HG02973 (cell line): ENCODE measurements at regions not wholly inside any gene's neighbourhood (a gene's known extent, or its start where the extent isn't known, plus 50 kb on each side); places are given as distances from the start of the nearest gene placed in this dataset.

Source experiments
- ATAC-seq: cut with Tn5 transposase; IDR thresholded peaks from one replicate; pipeline ENCODE4 v1.9.1; 2021; ENCODE audit warnings: moderate library complexity; ENCODE audit not compliant: unreplicated experiment

DNA sequence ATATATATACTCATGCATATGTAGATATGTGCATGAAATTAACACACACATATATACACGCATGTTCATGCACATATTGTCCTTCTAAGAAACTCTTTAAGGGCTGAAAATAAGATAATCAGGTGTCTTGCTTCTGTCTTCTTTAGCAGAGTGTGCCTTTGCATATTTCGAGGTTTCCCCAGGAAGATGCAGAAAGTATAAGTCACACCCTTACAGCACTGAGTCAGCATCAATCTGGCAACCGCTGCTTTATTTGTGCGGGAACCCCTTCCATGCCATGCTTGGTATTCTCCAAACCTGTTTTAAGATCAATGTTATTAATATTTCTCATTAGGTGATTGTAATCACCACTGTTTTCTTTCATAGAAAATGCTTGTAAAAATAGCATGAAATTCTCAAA lies 557.9 kb downstream of the CAAP1 start:
- ATAC-seq = no peak

DNA sequence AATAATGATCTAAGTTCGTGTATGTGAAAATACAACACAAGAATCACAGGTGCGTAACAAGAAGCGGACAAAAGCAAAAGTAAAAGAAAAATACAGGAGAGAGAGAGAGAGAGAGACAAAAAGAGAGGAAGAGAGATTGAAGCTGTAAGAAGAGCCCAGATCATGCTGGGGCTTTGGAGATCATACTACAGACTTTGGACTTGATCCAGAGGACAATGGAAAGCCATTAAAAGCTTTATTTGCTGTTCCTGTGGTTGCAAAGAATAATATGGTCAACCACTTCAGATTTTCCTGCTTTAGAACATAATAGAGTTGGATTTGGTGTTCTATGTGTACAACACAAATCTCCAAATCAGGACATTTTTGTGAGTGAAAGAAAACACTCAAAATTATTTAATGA lies 561.4 kb downstream of the CAAP1 start:
- ATAC-seq = no peak

DNA sequence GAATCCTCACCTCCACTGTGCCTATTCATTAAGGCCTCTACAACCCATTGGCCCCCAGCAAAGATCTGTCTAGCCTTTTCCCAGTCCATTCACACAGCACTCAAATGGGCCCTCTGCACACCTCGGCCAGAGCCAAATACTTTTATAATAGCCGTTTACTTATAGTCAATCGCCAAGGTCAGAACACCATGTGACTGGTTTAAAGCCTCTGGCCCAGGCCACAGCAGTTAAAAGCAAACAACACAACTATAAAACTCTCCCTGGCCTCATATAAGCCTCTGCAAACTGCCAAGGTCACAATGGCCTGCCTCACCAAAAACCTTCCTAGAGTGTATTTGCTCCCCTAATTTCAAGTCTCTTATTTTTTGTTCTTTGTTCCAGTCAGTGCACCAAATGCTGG lies 562.6 kb downstream of the CAAP1 start:
- no peak for ATAC-seq

DNA sequence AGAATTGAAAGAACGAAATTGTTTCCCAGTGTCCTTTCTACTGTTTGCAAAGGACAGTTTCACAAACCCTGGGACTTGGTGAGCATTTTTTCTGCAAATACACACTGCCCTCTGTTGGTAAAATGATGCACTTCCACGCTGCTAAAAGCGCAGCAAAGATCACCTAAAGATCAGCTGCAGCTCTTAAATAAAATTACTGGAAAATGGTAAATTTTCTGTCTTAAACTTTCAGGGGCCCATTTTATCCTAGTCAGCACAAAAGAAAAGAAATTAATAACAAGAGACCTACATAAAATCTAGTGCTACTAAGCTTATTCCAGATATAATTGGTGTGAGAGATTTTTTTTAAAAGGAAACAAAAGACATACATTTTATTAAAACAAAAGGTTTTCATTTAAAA lies 566.0 kb downstream of the CAAP1 start:
- peak; percentile 63 for ATAC-seq

DNA sequence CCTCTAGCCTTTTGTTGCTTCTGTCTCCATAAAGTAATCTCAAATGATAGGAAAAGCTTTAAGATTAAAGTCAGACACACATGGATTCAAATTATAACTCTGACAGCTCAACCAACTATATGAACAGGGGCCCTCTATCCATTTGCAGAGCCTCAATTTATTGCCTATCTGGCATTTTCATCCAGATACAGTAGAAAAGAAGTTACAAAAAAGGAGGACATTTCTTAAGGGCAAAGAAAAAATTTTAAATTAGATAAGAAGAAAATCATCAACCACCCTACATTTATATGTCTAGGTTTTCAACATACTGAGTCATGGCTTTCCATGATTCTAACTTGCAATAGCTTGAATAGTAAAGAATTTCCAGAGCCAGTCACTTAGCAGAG lies 567.2 kb downstream of the CAAP1 start:
- ATAC-seq = no peak

DNA sequence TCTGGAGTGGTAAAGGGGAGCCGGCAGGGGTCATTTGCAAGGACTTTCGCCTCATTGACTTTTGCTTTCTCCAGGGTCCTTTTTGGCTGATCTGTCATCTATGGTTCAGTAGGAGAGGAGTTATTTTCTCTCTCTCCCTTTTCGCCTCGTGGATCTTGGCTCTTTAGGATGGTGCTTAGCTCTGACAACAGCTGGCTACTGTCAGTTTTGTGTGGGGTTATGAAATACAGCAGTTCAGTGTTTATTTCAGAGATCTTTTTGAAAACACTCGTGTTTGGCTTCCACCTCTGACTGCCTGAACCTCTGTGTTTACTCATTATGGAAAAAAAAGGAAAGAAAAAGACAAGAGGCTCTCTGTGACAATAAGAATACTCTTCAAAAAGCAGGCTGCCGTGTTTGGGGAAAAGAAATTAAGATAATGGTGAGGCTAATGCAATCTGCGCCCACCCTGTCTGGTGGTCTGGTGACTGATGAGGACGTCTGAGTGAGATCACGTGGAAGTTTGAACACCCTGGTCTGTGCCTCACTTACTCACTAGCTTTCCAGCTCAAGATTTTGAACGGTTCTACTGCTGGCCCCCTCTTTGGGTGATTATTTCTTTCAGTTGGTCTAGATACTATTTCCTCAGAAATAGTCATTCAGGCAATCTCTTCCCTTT lies 567.7 kb downstream of the CAAP1 start:
- ATAC-seq = no peak

DNA sequence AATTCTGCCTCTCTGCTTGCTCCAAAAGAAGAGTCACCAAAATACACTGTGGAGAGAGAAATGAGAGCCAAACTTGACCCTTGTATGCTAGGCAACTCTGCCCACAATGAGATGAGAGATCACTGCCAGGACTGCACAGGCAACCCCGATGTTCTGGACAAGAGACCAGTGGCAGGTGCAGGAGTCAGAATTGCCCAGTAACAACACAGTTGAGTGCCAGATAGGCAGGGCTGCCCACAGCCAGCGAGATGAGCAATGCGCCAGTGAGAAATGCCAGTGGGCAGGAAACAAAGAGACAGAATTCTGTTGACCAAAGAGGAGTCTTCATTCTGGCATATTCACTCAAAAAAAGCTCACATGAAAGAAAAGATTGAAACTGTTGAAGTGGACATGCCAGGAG lies 570.7 kb downstream of the CAAP1 start:
- ATAC-seq = no peak

DNA sequence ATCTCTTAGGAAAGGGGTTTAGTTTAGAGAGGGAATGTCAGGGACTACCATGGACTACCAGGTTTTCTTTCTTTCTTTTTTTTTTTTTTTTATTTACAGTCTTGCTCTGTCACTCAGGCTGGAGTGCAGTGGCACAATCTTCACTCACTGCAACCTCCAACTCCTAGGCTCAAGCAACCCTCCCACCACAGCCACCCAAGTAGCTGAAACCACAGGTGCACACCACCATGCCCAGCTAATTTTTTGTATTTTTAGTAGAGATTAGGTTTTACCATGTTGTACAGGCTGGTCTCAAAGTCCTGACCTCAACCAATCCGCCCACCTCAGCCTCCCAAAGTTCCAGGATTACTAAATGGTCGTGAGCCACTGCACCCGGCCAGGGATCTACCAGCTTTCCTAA lies 572.7 kb downstream of the CAAP1 start:
- ATAC-seq = no peak

DNA sequence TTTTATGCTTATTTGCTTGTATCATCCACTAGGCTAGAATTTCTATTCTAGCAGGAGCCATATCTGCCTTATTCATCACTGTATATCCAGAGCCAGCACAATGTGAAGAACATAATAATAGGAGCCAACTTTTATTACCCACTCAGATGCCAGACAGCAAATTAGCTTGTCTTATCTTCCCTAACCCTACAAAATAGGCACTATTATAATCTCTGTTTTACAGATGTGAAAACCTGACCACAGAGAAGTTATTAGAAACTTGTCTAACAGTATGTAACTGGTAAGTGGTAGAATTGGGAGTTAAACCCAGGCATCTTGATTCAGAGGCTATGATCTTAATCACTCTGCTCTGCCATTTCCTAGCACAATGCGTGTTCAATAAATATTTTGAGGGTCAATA lies 579.5 kb downstream of the CAAP1 start:
- ATAC-seq = no peak

DNA sequence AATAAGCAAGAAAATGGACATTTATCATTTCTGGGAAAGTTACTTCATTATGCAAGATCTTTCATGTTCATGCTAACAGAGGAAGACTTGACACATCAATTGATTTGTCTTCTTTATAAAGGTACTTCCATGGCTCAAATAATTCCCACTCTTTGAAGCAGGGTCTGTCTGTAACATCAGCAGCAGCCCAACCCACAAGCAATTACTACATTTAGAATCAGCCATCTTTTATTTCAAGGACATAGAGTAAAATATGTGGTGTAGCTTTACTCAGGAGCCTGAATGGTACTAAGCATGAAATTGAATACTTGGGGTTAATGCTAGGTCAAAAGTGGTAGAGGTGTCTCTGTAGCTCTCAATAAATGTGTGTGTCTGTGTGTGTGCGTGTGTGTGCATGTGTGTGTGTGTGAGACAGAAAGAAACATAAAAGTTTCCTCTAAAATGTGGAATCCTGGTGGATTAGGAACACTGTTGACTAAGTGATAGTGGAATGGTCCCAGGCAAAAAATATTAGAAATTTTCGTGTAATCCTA lies 581.1 kb downstream of the CAAP1 start:
- ATAC-seq = no peak

DNA sequence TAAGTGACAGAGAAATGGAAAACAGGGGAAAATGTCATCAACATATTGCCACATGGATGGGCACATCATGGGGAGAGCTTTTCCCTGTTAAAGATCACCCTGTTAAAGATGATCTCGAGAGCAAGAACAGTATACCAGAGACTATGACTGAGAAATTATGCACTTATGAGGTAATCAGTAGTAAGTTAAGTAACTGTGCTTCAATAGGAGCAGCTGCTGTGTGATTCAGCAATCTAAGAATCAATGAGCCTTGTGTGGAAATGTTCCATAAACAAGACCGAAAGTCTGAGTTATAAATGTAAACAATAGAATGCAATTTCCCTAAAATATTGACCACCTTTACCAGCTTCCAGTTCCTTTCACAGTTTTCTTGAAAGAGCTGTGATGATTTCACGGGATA lies 582.3 kb downstream of the CAAP1 start:
- no peak for ATAC-seq

DNA sequence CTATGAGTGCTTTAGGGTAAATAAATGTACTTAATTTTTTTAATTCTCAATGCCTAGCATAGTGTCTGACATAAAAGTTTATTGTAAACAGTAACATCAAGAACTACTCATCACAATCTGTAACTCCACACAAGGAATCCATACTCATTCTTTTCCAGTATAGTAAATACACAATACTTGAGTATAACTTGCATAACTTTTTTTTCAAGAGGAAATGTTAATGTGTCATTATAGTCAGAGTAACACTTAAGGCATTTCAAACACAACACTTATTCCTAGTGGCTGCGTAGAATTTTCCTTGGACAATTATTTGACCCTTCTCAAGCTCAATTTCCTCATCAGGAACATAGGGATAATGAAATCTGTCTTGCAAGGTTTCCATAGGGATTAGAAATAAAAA lies 584.3 kb downstream of the CAAP1 start:
- ATAC-seq = no peak

DNA sequence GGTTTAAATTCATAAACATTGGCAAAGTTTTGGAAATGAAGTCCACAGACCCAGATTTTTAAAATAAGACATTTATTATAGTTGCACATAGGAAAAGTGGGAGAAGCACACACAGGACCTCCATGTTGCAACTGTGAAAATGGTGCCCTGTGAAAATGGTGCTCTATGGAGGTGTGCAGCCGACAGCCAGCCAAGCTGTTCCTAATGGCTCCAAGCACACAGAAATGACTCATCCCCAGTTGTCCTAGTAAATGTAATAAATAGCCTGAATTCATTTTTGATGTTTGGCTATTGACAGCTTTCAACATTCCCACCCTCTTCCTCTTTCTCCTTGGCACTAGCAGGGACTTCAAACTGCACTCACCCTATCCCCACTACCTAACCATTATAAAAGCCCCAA lies 590.9 kb downstream of the CAAP1 start:
- ATAC-seq = no peak

DNA sequence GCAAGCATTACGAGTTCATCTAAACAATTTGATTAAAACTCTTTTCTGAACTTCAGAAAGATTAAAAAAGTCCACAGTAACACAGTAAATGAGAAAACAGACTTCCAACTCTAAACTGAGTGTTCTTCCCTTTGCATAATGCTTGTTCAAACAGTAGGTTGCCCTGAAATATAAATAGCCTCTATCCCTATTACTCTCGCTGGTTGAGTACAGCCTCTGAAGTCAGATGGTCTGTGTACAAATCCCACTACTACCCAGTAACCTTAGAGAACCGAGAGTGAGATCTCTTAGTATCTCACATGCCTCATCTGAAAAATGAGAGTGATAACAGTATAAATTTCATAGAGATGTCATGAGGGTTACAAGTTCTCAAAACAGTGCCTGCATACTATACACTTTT lies 591.6 kb downstream of the CAAP1 start:
- ATAC-seq = no peak

DNA sequence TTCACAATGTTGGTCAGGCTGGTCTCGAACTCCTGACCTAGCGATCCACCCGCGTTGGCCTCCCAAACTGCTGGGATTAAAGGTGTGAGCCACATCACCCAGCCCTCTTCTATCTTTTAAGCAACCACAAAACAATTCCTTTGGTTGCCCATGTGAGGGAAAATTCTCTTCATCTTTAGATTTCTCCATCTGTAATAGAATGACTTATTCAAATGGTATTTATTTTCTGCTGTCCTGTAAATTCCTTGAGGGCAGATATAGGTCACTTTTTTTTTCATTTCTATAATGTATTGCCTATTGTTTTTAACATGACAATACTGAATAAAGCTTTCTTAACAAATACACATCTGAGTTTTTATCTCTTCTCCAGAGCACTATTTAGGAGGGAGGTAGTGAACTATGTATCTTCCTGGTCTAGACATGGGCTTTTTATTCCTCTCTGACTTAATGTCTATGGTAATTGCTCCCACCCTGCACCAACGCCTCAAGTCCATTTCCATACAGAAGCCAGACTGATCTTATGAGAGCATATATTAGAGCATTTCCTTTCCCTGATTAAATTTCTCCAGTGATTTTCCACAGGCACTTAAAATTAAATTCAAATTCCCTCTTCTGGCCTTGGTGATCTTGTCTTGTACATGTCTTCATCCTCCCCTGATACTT lies 595.6 kb downstream of the CAAP1 start:
- ATAC-seq = no peak

DNA sequence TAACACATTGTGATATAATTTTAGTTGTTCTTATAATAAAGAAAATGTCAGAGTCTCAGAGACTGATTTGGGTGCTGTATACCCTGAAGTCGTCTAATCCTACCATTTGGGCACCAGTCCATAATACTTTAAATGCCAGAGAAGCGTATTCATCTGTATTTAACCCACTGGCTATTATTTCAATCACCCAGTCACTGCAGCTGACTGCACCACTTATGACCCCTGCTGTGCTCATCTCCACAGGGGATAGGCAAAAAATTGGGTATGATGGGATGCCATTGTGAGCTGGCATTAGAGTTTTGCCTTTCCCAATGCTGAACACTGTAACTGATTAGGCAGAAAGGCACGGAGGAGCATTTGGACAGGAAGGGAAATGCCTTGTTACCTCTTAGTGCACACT lies 599.7 kb downstream of the CAAP1 start:
- ATAC-seq = no peak

DNA sequence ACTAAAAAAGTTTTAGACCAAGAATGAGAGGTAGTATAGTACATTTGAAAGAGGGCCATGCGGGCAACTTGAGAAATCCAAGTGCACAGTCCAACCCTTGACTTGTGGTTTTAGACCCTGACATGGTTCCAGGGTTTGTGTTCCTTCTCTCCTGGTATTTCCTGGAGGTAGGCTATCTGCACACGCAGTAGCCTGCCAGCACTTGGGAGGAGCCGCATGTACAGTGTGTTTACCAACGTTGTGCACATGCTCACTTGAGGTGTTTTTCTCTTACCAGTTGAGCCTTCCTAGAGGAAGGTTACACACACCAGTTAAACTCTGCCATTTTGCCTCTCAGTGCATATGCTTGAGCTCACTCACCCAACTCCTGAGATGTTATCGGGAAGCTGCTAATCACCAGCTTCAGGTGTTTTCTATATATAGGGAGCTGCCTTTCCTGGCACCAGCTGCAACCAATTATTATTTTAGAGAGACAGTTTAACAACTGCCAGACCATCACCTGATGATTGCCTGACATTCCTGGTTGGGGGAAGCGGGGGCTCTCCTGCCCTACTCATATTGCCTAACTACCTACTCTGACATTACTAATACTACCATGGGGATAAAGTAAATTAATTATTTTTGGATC lies 593.4 kb upstream of the TUSC1 start:
- no peak for ATAC-seq

DNA sequence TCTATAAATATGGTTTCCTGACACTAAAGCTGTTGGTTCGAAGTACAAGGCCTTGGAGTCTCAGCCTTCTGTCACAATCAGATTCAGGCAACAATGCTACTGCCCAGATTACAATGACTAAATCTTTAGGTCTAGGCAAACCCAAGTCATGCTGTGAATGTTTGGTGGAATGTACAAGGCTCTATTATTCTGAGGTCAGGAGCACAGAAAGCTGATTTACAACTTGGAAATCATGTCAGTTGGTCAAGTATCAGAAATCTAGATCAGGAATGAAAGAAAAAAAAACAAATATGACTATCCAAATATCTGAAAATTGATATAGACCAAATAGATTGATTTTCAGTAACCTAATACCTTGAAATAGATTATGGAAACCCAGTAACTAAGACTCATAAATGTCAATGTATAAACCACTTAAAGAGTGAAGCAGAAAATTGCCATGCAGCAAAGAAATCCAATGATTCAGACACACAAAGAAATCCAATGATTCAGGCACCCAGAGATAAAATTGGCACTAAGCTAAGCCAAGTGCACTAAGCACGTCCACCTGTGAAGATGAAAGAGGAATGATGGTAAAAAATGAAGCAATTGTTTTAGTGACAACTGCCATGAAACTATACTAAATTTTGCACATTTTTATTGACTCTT lies 588.0 kb upstream of the TUSC1 start:
- ATAC-seq = no peak

DNA sequence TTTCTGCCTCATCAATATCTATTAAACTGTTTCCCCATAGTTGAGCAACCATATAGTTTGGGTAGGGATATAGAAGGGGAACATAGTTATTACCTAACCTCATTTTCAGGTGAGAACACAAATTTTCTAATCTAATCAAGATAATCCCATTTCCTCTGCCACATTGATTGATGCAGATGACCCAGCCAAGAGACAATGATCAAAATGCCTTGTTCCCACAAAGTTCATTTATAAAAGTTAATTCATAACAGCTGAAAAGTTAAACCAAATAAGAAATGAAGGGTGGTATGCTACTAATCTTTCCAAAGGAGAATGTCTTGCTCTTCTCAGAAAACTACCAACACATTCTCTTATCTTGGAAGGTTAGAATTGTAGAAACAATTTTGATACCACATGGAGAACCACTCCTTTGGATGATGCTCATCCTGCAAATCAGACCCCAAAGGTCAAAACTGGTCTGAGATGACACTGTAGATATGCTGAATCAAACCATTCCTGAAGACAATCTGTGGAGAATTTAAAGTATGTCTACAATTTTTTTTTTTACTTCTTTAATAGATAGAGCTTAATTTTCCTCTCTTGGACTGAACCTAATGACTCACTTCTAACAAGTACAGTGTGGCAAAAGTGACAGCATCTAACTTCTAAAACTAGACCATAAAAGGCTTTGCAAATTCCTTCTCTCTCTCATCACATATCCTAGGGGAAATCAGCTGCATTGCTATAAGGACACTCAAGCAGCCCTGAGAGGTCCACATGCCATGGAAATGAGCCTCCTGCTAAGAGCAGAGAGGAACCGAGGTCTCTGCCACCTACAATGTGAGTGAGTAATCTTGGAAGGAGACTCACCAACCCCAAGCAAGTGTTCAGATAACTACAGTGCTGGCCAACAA lies 586.7 kb upstream of the TUSC1 start:
- ATAC-seq = no peak

DNA sequence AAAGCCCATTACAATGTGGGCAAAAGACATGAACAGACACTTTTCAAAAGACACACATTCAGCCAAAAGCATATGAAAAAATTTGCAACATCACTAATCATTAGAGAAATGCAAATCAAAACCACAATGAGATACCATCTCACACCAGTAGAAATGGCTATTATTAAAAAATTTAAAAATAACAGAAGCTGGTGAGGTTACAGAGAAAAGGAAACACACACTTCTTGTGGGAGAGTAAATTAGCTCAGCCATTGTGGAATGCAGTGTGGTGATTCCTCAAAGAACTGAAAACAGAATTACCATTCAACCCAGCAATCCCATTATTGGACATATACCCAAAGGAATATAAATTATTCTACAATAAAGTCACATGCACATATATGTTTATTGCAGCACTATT lies 585.2 kb upstream of the TUSC1 start:
- ATAC-seq = no peak
